Left ventricle myocardium inferior (tissue), 1 donor: ENCODE measurements at regions not wholly inside any gene's neighbourhood (a gene's known extent, or its start where the extent isn't known, plus 50 kb on each side); places are given as distances from the start of the nearest gene placed in this dataset.

Experiments
- DNase-seq: peaks from one replicate; pipeline ENCODE4 v3.0.0-alpha.2; 2020
- H3K27ac ChIP-seq: fragments of 200-600 bp; replicated peaks from 2 replicates; pipeline ENCODE4 v1.8.0; 2021
- H3K27me3 ChIP-seq: fragments of 200-600 bp; 2 replicates; pipeline ENCODE4 v1.8.0; 2021; ENCODE audit warnings: low read depth
- H3K36me3 ChIP-seq: fragments of 200-600 bp; 2 replicates; pipeline ENCODE4 v1.8.0; 2021
- H3K4me1 ChIP-seq: fragments of 200-600 bp; 2 replicates; pipeline ENCODE4 v1.8.0; 2021
- H3K4me3 ChIP-seq: fragments of 200-600 bp; 2 replicates; pipeline ENCODE4 v1.8.0; 2021; ENCODE audit warnings: mild to moderate bottlenecking, moderate library complexity
- H3K9me3 ChIP-seq: fragments of 200-600 bp; replicated peaks from 2 replicates; pipeline ENCODE4 v1.8.0; 2021
- intact Hi-C: fragments of 100-400 bp; cut with micrococcal nuclease; formaldehyde crosslinking; loops from one replicate; pipeline ENCODE4 v1.11.0; 2022
- TF ChIP-seq, protein P1 (sequence below): fragments of 200-600 bp; IDR thresholded peaks from 2 replicates; pipeline ENCODE4 v1.8.0; 2021; ENCODE audit warnings: antibody characterized with exemption, mild to moderate bottlenecking, borderline replicate concordance
- donor health status: DM: no; HTN: yes; CAD: no; lungs with severe emphysema.

DNA sequence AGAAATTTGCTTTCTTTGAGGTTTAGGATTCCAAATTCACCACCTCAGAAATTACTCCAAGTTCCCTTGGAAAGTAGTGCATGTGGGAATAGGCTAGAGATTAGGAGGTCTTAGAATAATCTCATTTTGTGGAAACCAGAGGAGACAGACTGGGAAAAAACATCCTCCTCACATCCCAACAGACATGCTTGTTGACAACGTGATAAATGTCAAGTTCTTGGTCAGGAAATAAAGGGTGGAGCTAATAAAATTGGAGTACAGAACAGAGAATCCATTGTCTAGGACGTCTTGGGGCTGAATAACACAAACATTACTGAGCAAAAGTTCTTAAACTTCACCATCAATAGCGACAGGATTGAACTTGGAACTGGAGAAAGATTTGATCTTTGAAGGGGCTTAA is 233.4 kb downstream of the PABPC4L start:
- TF ChIP-seq, protein P1, sequence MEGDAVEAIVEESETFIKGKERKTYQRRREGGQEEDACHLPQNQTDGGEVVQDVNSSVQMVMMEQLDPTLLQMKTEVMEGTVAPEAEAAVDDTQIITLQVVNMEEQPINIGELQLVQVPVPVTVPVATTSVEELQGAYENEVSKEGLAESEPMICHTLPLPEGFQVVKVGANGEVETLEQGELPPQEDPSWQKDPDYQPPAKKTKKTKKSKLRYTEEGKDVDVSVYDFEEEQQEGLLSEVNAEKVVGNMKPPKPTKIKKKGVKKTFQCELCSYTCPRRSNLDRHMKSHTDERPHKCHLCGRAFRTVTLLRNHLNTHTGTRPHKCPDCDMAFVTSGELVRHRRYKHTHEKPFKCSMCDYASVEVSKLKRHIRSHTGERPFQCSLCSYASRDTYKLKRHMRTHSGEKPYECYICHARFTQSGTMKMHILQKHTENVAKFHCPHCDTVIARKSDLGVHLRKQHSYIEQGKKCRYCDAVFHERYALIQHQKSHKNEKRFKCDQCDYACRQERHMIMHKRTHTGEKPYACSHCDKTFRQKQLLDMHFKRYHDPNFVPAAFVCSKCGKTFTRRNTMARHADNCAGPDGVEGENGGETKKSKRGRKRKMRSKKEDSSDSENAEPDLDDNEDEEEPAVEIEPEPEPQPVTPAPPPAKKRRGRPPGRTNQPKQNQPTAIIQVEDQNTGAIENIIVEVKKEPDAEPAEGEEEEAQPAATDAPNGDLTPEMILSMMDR = no peak
- Histone ChIP-seq H3K9me3 (peaks cover 35% of the 10 kb centered on the region), H3K27ac (peak overlapping the region; percentile 39), H3K27me3 (no peaks in the 10 kb centered on the region), H3K4me3 (no peak overlapping the region), H3K36me3 (no peaks in the 10 kb centered on the region), H3K4me1 (peaks cover 16% of the 10 kb centered on the region)
- intact Hi-C loops = no loop called here
- no peak for DNase-seq

DNA sequence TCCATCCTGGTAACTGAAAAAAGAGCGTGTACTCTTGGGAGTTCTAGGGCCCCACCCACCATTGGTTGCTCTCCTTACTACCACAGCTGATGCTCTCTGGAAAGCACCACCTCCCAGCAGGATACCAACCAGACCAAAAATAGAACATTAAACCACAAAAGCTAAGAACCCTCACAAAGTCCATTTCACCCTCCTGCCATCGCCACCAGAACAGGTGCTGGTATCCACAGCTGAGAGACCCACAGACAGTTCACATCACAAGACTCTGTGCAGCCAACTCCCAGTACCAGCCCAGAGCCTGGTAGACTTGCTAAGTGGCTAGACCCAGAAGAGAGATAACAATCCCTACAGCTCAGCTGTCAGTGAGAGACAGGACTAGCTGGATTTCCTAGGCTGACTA is 240.6 kb downstream of the PABPC4L start:
- no peaks in the 10 kb centered on the region for H3K4me1 ChIP-seq
- intact Hi-C loops = no loop called here
- DNase-seq = no peak
- no peaks in the 10 kb centered on the region for H3K36me3 ChIP-seq
- peaks cover 43% of the 10 kb centered on the region for H3K9me3 ChIP-seq
- H3K27me3 ChIP-seq = no peaks in the 10 kb centered on the region
- no peak overlapping the region for H3K4me3 ChIP-seq
- H3K27ac ChIP-seq = no peak overlapping the region
- TF ChIP-seq, protein P1 = no peak

DNA sequence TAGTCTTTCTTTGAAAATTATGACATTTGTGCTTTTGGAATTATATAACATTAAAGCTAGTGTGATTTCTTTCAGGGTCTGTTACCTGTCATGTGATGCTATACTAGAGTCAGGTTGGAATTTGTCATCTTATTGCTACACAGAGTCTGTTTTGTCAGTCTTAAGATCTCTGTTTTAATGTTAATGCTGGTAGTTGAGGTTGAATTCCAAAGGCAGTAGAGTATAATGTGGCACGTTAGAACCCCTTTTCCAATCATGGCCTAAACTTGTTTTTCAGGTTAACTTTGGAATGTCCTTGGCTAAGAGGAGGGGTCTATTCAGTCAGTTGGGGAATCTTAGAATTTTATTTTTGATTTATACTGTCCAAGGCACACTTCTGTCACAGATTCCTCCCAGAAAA is 258.5 kb downstream of the PABPC4L start:
- Histone ChIP-seq H3K36me3 (no peaks in the 10 kb centered on the region), H3K4me3 (no peak overlapping the region), H3K27ac (no peak overlapping the region), H3K27me3 (no peaks in the 10 kb centered on the region), H3K9me3 (no peaks in the 10 kb centered on the region), H3K4me1 (no peaks in the 10 kb centered on the region)
- TF ChIP-seq, protein P1 = no peak
- no peak for DNase-seq
- intact Hi-C loops = no loop called here

DNA sequence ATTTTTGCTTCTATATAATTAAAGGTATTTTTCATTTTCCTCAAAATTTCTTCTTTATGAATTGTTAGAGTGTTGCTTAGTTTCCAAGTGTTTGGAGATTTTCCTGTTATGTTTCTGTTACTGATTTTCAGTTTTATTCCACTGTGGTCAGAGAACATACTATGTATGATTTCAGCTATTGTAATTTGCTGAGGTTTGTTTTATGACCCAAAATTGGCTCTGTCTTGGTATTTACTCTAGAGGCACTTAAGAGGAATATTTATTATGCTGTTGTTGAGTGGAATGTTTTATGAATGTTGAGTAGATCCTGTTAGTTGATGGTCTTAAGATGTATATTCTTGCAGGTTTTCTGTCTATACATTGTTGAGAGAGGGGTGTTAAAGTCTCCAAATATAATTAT is 263.5 kb downstream of the PABPC4L start:
- DNase-seq = no peak
- Histone ChIP-seq H3K9me3 (no peaks in the 10 kb centered on the region), H3K36me3 (no peaks in the 10 kb centered on the region), H3K27me3 (no peaks in the 10 kb centered on the region), H3K4me3 (no peak overlapping the region), H3K27ac (no peak overlapping the region), H3K4me1 (no peaks in the 10 kb centered on the region)
- intact Hi-C loops = no loop called here
- TF ChIP-seq, protein P1 = no peak

DNA sequence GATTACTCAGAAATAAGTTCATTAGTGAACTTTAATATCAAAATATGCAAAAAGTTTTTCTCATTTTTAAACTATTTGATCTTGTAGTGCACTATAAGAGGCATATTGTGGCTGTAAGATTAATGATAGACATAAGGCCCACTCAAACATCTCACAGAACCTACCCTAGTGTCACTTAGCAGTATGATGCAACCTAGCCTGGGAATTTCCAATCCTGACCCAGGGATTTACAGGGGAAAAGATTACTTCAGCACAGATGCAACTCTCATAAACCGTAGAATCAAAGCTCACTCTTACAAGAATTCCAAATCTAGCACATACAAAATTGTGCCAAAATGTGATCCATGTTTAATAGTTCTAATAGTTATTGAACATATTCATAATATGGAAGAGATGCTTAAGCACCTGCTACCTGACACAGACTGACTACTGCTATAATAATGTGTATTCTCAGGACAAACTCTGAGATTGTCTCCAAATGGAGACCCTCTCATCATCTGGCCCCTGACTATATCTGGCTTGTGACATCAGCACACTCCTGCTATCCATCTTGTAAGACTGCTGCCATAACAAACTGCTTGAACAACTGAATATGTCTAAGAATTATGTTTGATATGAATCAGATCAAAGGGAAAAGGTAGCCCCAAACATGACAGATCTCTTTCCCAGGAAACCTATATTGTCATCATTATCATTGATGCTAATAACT is 271.9 kb downstream of the PABPC4L start:
- TF ChIP-seq, protein P1 = no peak
- DNase-seq = no peak
- Histone ChIP-seq H3K27ac (no peak overlapping the region), H3K4me3 (no peak overlapping the region), H3K4me1 (no peaks in the 10 kb centered on the region), H3K27me3 (no peaks in the 10 kb centered on the region), H3K36me3 (no peaks in the 10 kb centered on the region), H3K9me3 (no peaks in the 10 kb centered on the region)
- intact Hi-C loops = no loop called here
